Neural progenitor cell (in vitro differentiated cells): ENCODE measurements at regions not wholly inside any gene's neighbourhood (a gene's known extent, or its start where the extent isn't known, plus 50 kb on each side); places are given as distances from the start of the nearest gene placed in this dataset.
"Not testable (repeated sequence)": the region's sequence is repeated elsewhere in the genome, so short reads cannot be mapped to it uniquely, and the experiment has no call there.

Source experiments
- DNase-seq: peaks from one replicate; pipeline ENCODE4 v3.0.0-alpha.2; 2016; ENCODE audit warnings: low spot score
- H2AFZ ChIP-seq: fragments of 200-600 bp; sonication (generic); replicated peaks from 2 replicates; pipeline ENCODE4 v1.6.1; 2016; ENCODE audit warnings: antibody characterized with exemption
- H3F3A ChIP-seq: fragments of 200-600 bp; sonication (generic); 2 replicates; pipeline ENCODE4 v1.6.1; 2016; ENCODE audit warnings: antibody characterized with exemption, low read depth
- H3K27ac ChIP-seq: fragments of 200-600 bp; sonication (generic); 2 replicates; pipeline ENCODE4 v1.5.1; 2016; ENCODE audit warnings: mild to moderate bottlenecking
- H3K27me3 ChIP-seq: fragments of 200-600 bp; sonication (generic); 2 replicates; pipeline ENCODE4 v1.6.1; 2016; ENCODE audit warnings: mild to moderate bottlenecking, moderate library complexity
- H3K36me3 ChIP-seq: fragments of 200-600 bp; sonication (generic); 2 replicates; pipeline ENCODE4 v1.5.1; 2016
- H3K4me1 ChIP-seq: fragments of 200-600 bp; sonication (generic); 2 replicates; pipeline ENCODE4 v1.6.1; 2016; ENCODE audit warnings: mixed run types
- H3K4me2 ChIP-seq: fragments of 200-600 bp; sonication (generic); 2 replicates; pipeline ENCODE4 v1.6.1; 2016
- H3K4me3 ChIP-seq: fragments of 200-600 bp; sonication (generic); 2 replicates; pipeline ENCODE4 v1.5.1; 2016
- H3K79me2 ChIP-seq: fragments of 200-600 bp; sonication (generic); 2 replicates; pipeline ENCODE4 v1.6.1; 2016; ENCODE audit warnings: low read depth
- H3K9ac ChIP-seq: fragments of 200-600 bp; sonication (generic); 2 replicates; pipeline ENCODE4 v1.6.1; 2016
- H3K9me3 ChIP-seq: fragments of 200-600 bp; sonication (generic); 2 replicates; pipeline ENCODE4 v1.5.1; 2016; ENCODE audit warnings: low read depth
- H4K20me1 ChIP-seq: fragments of 200-600 bp; sonication (generic); 2 replicates; pipeline ENCODE4 v1.6.1; 2016; ENCODE audit warnings: low read depth
- H3K27ac Mint-ChIP-seq: 3 replicates; pipeline ENCODE4 v1.8.0; 2021; ENCODE audit warnings: mixed read lengths
- H3K27me3 Mint-ChIP-seq: 2 replicates; pipeline ENCODE4 v1.8.0; 2022; ENCODE audit warnings: low read depth, mild to moderate bottlenecking, inconsistent platforms, moderate library complexity, mixed read lengths; ENCODE audit not compliant: insufficient read depth
- H3K36me3 Mint-ChIP-seq: 3 replicates; pipeline ENCODE4 v1.8.0; 2021; ENCODE audit warnings: mixed read lengths
- H3K4me1 Mint-ChIP-seq: 3 replicates; pipeline ENCODE4 v1.8.0; 2021; ENCODE audit warnings: mixed read lengths
- H3K4me3 Mint-ChIP-seq: 3 replicates; pipeline ENCODE4 v1.8.0; 2021; ENCODE audit warnings: mild to moderate bottlenecking, moderate library complexity, mixed read lengths
- H3K9me3 Mint-ChIP-seq: 3 replicates; pipeline ENCODE4 v1.8.0; 2020; ENCODE audit warnings: mixed read lengths
- EZH2 ChIP-seq: fragments of 200-600 bp; sonication (generic); IDR thresholded peaks from 2 replicates; pipeline ENCODE4 v1.6.1; 2017; ENCODE audit warnings: antibody characterized with exemption, mild to moderate bottlenecking, moderate library complexity
- EZH2phosphoT487 ChIP-seq: fragments of 200-600 bp; sonication (generic); IDR thresholded peaks from 2 replicates; pipeline ENCODE4 v1.6.1; 2017; ENCODE audit warnings: antibody characterized with exemption
- TF ChIP-seq, protein P1 (sequence below): fragments of 200-600 bp; sonication (generic); IDR thresholded peaks from 2 replicates; pipeline ENCODE4 v1.5.1; 2017; ENCODE audit warnings: antibody characterized with exemption, mild to moderate bottlenecking

DNA sequence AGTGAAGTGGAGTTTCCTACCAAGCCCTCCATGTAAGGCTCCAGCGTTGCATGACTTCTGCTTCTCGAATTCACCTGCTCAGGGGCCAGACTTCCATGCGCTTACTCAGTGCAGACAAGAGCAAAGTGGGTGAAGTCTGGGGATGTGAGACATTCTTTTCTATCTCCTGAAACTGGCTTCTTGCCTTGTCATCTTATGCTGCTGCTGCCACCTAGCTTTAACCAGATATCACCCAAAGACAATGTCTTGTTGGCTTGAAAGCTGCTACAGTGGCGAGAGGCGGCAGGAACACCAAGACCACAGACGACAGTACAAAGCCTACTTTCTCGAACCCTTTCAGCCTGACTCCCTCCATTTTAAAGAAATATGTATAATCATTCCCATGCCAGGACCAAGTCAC, 103.6 kb upstream of the ADGRG2 start:
- Histone ChIP-seq H3K27ac (no peak overlapping the region), H3K79me2 (no peaks in the 10 kb centered on the region), H3K36me3 (no peaks in the 10 kb centered on the region), H3K27me3 (no peaks in the 10 kb centered on the region), H3K4me3 (no peak overlapping the region), H2AFZ (peak overlapping the region; percentile 5), H3K9ac (no peak overlapping the region), H3K4me1 (no peaks in the 10 kb centered on the region), H3F3A (no peaks in the 10 kb centered on the region), H3K9me3 (no peaks in the 10 kb centered on the region), H3K4me2 (no peak overlapping the region), H4K20me1 (no peaks in the 10 kb centered on the region)
- Mint-ChIP-seq H3K9me3 (no peaks in the 10 kb centered on the region), H3K4me1 (no peaks in the 10 kb centered on the region), H3K27ac (no peak overlapping the region), H3K4me3 (no peak overlapping the region), H3K27me3 (peaks cover 2% of the 10 kb centered on the region), H3K36me3 (no peaks in the 10 kb centered on the region)
- peak; percentile 38 for DNase-seq
- TF ChIP-seq, protein P1, sequence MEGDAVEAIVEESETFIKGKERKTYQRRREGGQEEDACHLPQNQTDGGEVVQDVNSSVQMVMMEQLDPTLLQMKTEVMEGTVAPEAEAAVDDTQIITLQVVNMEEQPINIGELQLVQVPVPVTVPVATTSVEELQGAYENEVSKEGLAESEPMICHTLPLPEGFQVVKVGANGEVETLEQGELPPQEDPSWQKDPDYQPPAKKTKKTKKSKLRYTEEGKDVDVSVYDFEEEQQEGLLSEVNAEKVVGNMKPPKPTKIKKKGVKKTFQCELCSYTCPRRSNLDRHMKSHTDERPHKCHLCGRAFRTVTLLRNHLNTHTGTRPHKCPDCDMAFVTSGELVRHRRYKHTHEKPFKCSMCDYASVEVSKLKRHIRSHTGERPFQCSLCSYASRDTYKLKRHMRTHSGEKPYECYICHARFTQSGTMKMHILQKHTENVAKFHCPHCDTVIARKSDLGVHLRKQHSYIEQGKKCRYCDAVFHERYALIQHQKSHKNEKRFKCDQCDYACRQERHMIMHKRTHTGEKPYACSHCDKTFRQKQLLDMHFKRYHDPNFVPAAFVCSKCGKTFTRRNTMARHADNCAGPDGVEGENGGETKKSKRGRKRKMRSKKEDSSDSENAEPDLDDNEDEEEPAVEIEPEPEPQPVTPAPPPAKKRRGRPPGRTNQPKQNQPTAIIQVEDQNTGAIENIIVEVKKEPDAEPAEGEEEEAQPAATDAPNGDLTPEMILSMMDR, result peak; percentile 36
- TF ChIP-seq EZH2phosphoT487, result no peak

DNA sequence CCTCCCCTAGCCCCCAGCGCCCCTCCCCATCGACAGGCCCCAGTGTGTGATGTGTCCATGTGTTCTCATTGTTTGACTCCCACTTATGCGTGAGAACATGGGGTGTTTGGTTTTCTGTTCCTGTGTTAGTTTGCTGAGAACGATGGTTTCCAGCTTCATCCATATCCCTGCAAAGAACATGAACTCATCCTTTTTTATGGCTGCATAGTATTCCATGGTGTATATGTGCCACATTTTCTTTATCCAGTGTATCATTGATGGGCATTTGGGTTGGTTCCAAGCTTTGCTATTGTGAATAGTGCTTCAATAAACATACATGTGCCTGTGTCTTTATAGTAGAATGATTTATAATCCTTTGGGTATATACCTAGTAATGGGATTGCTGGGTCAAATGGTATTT, 107.6 kb upstream of the ADGRG2 start:
- not testable (repeated sequence) for H3K4me1 Mint-ChIP-seq, H3K36me3 ChIP-seq, H3K36me3 Mint-ChIP-seq, H3F3A ChIP-seq, H3K9me3 Mint-ChIP-seq, H4K20me1 ChIP-seq, H2AFZ ChIP-seq, H3K4me3 Mint-ChIP-seq, H3K4me3 ChIP-seq, H3K27ac ChIP-seq, H3K4me2 ChIP-seq, DNase-seq, H3K9me3 ChIP-seq, H3K4me1 ChIP-seq, H3K9ac ChIP-seq, H3K79me2 ChIP-seq, H3K27me3 ChIP-seq, H3K27ac Mint-ChIP-seq, H3K27me3 Mint-ChIP-seq

DNA sequence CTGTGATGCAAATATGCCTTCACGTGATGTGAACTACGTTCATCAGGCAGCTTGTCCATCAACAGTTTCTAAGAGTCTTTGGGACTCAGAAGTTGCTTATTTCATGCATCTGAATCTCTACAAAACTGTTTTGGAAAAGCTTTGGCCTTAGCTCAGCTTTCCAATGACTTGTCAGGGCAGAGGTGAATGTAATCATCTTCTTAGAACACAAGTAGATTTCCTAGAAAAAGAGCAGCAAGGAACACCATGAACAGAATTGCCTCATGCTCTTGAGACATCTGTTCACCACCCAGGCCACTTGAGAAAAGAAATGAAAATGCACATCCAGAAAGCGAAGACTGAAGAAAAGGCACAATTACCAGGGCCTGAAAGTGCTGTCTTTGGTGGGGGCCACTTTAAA, 105.8 kb upstream of the PDHA1 start:
- H3K4me1 Mint-ChIP-seq, result no peaks in the 10 kb centered on the region
- peaks cover 2% of the 10 kb centered on the region for H3K27me3 Mint-ChIP-seq
- H3K9me3 Mint-ChIP-seq, result peaks cover 24% of the 10 kb centered on the region
- DNase-seq, result no peak
- no peaks in the 10 kb centered on the region for H3K79me2 ChIP-seq
- no peaks in the 10 kb centered on the region for H3K36me3 Mint-ChIP-seq
- no peaks in the 10 kb centered on the region for H3K4me1 ChIP-seq
- TF ChIP-seq EZH2phosphoT487, result no peak
- TF ChIP-seq, protein P1, result no peak
- no peak for TF ChIP-seq EZH2
- H3K4me2 ChIP-seq, result no peak overlapping the region
- H3K27ac ChIP-seq, result no peak overlapping the region
- H3K4me3 Mint-ChIP-seq, result no peak overlapping the region
- H3K9me3 ChIP-seq, result no peaks in the 10 kb centered on the region
- H3K4me3 ChIP-seq, result no peak overlapping the region
- no peaks in the 10 kb centered on the region for H3F3A ChIP-seq
- no peak overlapping the region for H3K27ac Mint-ChIP-seq
- H3K27me3 ChIP-seq, result no peaks in the 10 kb centered on the region
- H2AFZ ChIP-seq, result no peak overlapping the region
- no peak overlapping the region for H3K9ac ChIP-seq
- no peaks in the 10 kb centered on the region for H3K36me3 ChIP-seq
- H4K20me1 ChIP-seq, result no peaks in the 10 kb centered on the region

DNA sequence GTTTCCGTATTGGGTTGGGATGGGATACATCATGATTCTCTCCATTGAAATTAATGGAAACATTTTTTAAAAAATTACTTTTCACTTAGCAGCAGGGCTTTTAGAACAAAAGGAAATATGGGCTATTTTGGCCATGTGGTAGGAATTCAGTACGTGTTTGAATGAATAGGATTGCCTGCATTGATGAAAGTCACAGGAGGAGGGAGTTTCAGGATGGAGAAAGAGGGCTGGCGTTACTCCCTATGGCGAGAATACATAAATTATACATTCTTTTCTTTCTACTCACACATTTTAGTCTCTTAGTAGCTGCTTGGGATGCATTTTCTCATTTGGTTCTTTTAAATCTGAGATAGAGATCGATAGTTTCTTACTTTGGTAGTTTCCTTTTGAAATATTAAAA, 100.3 kb upstream of the PDHA1 start:
- no peak overlapping the region for H3K4me3 Mint-ChIP-seq
- Histone ChIP-seq H3K4me1 (no peaks in the 10 kb centered on the region), H3K9ac (no peak overlapping the region), H3K4me3 (no peak overlapping the region), H3K27me3 (no peaks in the 10 kb centered on the region), H2AFZ (no peak overlapping the region), H3K4me2 (no peak overlapping the region), H3F3A (no peaks in the 10 kb centered on the region), H3K27ac (no peak overlapping the region), H3K9me3 (peaks cover 9% of the 10 kb centered on the region), H3K79me2 (no peaks in the 10 kb centered on the region), H3K36me3 (no peaks in the 10 kb centered on the region), H4K20me1 (no peaks in the 10 kb centered on the region)
- no peaks in the 10 kb centered on the region for H3K4me1 Mint-ChIP-seq
- no peaks in the 10 kb centered on the region for H3K36me3 Mint-ChIP-seq
- no peak for DNase-seq
- peaks cover 18% of the 10 kb centered on the region for H3K9me3 Mint-ChIP-seq
- H3K27me3 Mint-ChIP-seq, result peaks cover 2% of the 10 kb centered on the region
- no peak overlapping the region for H3K27ac Mint-ChIP-seq
- TF ChIP-seq, protein P1, result no peak
- TF ChIP-seq EZH2phosphoT487, result no peak
- TF ChIP-seq EZH2, result no peak

DNA sequence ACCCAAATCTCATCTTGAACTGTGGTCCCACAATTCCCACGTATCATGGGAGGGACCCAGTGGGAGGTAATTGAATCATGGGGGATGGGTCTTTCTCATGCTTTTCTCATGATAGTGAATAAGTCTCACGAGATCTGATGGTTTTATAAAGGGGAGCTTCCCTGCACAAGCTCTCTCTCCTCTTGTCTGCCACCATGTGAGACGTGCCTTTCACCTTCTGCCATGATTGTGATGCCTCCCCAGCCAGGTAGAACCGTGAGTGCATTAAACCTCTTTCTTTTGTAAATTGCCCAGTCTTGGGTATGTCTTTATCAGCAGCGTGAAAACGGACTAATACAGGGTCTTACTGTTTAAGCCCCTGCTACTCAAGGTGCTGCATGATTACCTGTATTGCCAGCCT, 98.8 kb upstream of the PDHA1 start:
- not testable (repeated sequence) for H3K79me2 ChIP-seq, H3K27me3 ChIP-seq, H3K9ac ChIP-seq, H3K4me1 ChIP-seq, H3K27me3 Mint-ChIP-seq, H3K4me1 Mint-ChIP-seq, H3K4me3 Mint-ChIP-seq, H3K4me2 ChIP-seq, H4K20me1 ChIP-seq, H3K36me3 Mint-ChIP-seq, H3F3A ChIP-seq, H2AFZ ChIP-seq, H3K36me3 ChIP-seq, H3K4me3 ChIP-seq, H3K27ac Mint-ChIP-seq, DNase-seq, H3K27ac ChIP-seq, H3K9me3 ChIP-seq
- H3K9me3 Mint-ChIP-seq, result peaks cover 19% of the 10 kb centered on the region
